Neural cell (in vitro differentiated cells): ENCODE measurements at regions not wholly inside any gene's neighbourhood (a gene's known extent, or its start where the extent isn't known, plus 50 kb on each side); places are given as distances from the start of the nearest gene placed in this dataset.

Source experiments
- H2AFZ ChIP-seq: fragments of 200-600, 300-800 bp; sonication (generic), shearing (Covaris generic); 2 replicates; pipeline ENCODE4 v1.6.0; 2014; ENCODE audit warnings: low read depth, mild to moderate bottlenecking, antibody characterized with exemption, low read length, moderate library complexity
- H3F3A ChIP-seq: fragments of 200-600 bp; shearing (Covaris generic); 2 replicates; pipeline ENCODE4 v1.6.1; 2016; ENCODE audit warnings: mild to moderate bottlenecking, moderate library complexity, mixed read lengths, antibody characterized with exemption, low read length; ENCODE audit not compliant: insufficient read depth, poor library complexity, severe bottlenecking
- H3K27ac ChIP-seq: fragments of 200-600, 300-800 bp; sonication (generic), shearing (Covaris generic); 2 replicates; pipeline ENCODE4 v1.5.1; 2014; ENCODE audit warnings: mild to moderate bottlenecking, low read length, moderate library complexity
- H3K27me3 ChIP-seq: fragments of 300-800, 200-600 bp; sonication (generic), shearing (Covaris generic); 2 replicates; pipeline ENCODE4 v1.6.0; 2014; ENCODE audit warnings: mild to moderate bottlenecking, low read depth, low read length, moderate library complexity; ENCODE audit not compliant: insufficient read depth
- H3K36me3 ChIP-seq: fragments of 300-800, 200-600 bp; sonication (generic), shearing (Covaris generic); 2 replicates; pipeline ENCODE4 v1.5.1; 2014; ENCODE audit warnings: mild to moderate bottlenecking, antibody characterized with exemption, low read length, moderate library complexity; ENCODE audit not compliant: insufficient read depth
- H3K4me2 ChIP-seq: fragments of 300-800, 200-600 bp; sonication (generic), shearing (Covaris generic); 2 replicates; pipeline ENCODE4 v1.6.0; 2014; ENCODE audit warnings: mild to moderate bottlenecking, low read length
- H3K4me3 ChIP-seq: fragments of 300-800, 200-600 bp; sonication (generic), shearing (Covaris generic); 2 replicates; pipeline ENCODE4 v1.5.1; 2014; ENCODE audit warnings: mild to moderate bottlenecking, low read length, moderate library complexity
- H3K79me2 ChIP-seq: fragments of 200-600 bp; shearing (Covaris generic); replicated peaks from 2 replicates; pipeline ENCODE4 v1.6.0; 2014; ENCODE audit warnings: mild to moderate bottlenecking, low read length, moderate library complexity; ENCODE audit not compliant: insufficient read depth
- H3K9ac ChIP-seq: fragments of 300-800, 200-600 bp; sonication (generic), shearing (Covaris generic); 2 replicates; pipeline ENCODE4 v1.6.1; 2016; ENCODE audit warnings: mild to moderate bottlenecking, low read length, mixed read lengths
- H3K9me2 ChIP-seq: fragments of 200-600 bp; shearing (Covaris generic); 2 replicates; pipeline ENCODE4 v1.6.1; 2016; ENCODE audit warnings: mild to moderate bottlenecking, low read length, mixed read lengths; ENCODE audit not compliant: insufficient read depth
- H3K9me3 ChIP-seq: fragments of 200-600, 300-800 bp; sonication (generic), shearing (Covaris generic); 2 replicates; pipeline ENCODE4 v1.6.1; 2016; ENCODE audit warnings: mild to moderate bottlenecking, mixed run types, low read length, moderate library complexity, mixed read lengths
- H4K20me1 ChIP-seq: fragments of 200-600 bp; shearing (Covaris generic); 2 replicates; pipeline ENCODE4 v1.6.1; 2016; ENCODE audit warnings: mild to moderate bottlenecking, mixed run types; ENCODE audit not compliant: insufficient read depth
- CTCF ChIP-seq: fragments of 450-650 bp; IDR thresholded peaks from 2 replicates; pipeline ENCODE4 v1.5.1; 2014; ENCODE audit warnings: antibody characterized with exemption, mild to moderate bottlenecking, moderate library complexity; ENCODE audit not compliant: poor library complexity, severe bottlenecking
- EP300 ChIP-seq: fragments of 450-650 bp; conservative IDR thresholded peaks from 2 replicates; pipeline ENCODE4 v1.6.1; 2014; ENCODE audit warnings: antibody characterized with exemption, mild to moderate bottlenecking, moderate library complexity; ENCODE audit not compliant: poor library complexity, severe bottlenecking
- EZH2 ChIP-seq: fragments of 200-600, 300-800 bp; shearing (Covaris generic), sonication (generic); IDR thresholded peaks from 2 replicates; pipeline ENCODE4 v1.6.1; 2014; ENCODE audit warnings: antibody characterized with exemption, low read length, borderline replicate concordance, mild to moderate bottlenecking; ENCODE audit not compliant: insufficient read depth, poor library complexity, severe bottlenecking
- MXI1 ChIP-seq: fragments of 450-650 bp; conservative IDR thresholded peaks from 2 replicates; pipeline ENCODE4 v1.6.1; 2014; ENCODE audit warnings: antibody characterized with exemption, mild to moderate bottlenecking; ENCODE audit not compliant: poor library complexity, severe bottlenecking
- POLR2AphosphoS5 ChIP-seq: IDR thresholded peaks from 2 replicates; pipeline ENCODE4 v1.6.1; 2012
- RAD21 ChIP-seq: fragments of 450-650 bp; conservative IDR thresholded peaks from 2 replicates; pipeline ENCODE4 v1.6.1; 2014; ENCODE audit warnings: antibody characterized with exemption, mild to moderate bottlenecking, moderate library complexity
- REST ChIP-seq: IDR thresholded peaks from 2 replicates; pipeline ENCODE4 v1.6.1; 2012; ENCODE audit warnings: borderline replicate concordance
- SMC3 ChIP-seq: fragments of 450-650 bp; conservative IDR thresholded peaks from 2 replicates; pipeline ENCODE4 v1.6.1; 2014; ENCODE audit warnings: antibody characterized with exemption, mild to moderate bottlenecking, moderate library complexity; ENCODE audit not compliant: poor library complexity
- TAF1 ChIP-seq: IDR thresholded peaks from 2 replicates; pipeline ENCODE4 v1.6.1; 2012; ENCODE audit warnings: low read depth

GRCh38 chr14:23814527-23815256 lies 138.9 kb upstream of the DHRS4 start:
- no peaks in the 10 kb centered on the region for H3K79me2 ChIP-seq
- H4K20me1 ChIP-seq, result no peaks in the 10 kb centered on the region
- no peak overlapping the region for H2AFZ ChIP-seq
- no peak overlapping the region for H3K9ac ChIP-seq
- no peak overlapping the region for H3K4me3 ChIP-seq
- no peak for TF ChIP-seq RAD21
- no peak for TF ChIP-seq MXI1
- no peak for TF ChIP-seq REST
- TF ChIP-seq TAF1, result no peak
- no peak for TF ChIP-seq CTCF
- no peak for TF ChIP-seq EP300
- no peak for TF ChIP-seq SMC3
- no peak for TF ChIP-seq POLR2AphosphoS5
- no peak for TF ChIP-seq EZH2
- no peaks in the 10 kb centered on the region for H3K27me3 ChIP-seq
- no peak overlapping the region for H3K27ac ChIP-seq
- no peaks in the 10 kb centered on the region for H3K36me3 ChIP-seq
- H3K9me2 ChIP-seq, result no peaks in the 10 kb centered on the region
- no peaks in the 10 kb centered on the region for H3K9me3 ChIP-seq
- no peaks in the 10 kb centered on the region for H3F3A ChIP-seq
- H3K4me2 ChIP-seq, result no peak overlapping the region

DNA sequence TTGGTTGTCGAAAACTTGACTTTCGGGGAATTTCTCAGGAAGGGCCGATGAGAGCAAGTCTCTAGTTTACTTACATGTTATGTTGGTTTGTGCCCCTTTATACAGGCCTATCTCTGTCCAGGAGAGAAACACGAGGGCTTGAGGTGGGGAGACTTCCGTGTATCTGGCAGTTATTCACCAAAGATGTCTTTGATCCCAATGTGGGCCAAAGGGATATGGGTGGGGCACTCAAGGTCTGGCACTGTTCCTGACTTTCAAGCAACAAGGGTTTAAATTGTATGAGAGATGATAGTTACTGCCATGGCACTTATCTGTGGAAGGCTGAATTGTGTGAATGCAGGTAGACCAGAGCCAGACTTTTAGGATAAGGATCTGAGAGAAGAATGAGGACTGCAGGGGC lies 137.2 kb upstream of the DHRS4 start:
- Histone ChIP-seq H3K27me3 (no peaks in the 10 kb centered on the region), H3K9ac (no peak overlapping the region), H3K9me2 (no peaks in the 10 kb centered on the region), H3K27ac (no peak overlapping the region), H3K79me2 (no peaks in the 10 kb centered on the region), H4K20me1 (no peaks in the 10 kb centered on the region), H3F3A (no peaks in the 10 kb centered on the region), H3K4me3 (no peak overlapping the region), H3K36me3 (no peaks in the 10 kb centered on the region), H3K9me3 (no peaks in the 10 kb centered on the region), H3K4me2 (no peak overlapping the region), H2AFZ (no peak overlapping the region)
- TF ChIP-seq RAD21, result no peak
- no peak for TF ChIP-seq EP300
- no peak for TF ChIP-seq REST
- TF ChIP-seq CTCF, result no peak
- TF ChIP-seq POLR2AphosphoS5, result no peak
- TF ChIP-seq MXI1, result no peak
- no peak for TF ChIP-seq EZH2
- TF ChIP-seq TAF1, result no peak
- TF ChIP-seq SMC3, result no peak
